ENCODE measurements at regions not wholly inside any gene's neighbourhood (a gene's known extent, or its start where the extent isn't known, plus 50 kb on each side); places are given as distances from the start of the nearest gene placed in this dataset.
A peak's percentile ranks its signal among the peaks of the same experiment; 100 is the strongest.

- H3K36me3 Mint-ChIP-seq (ENCODE audit: low read depth): peaks cover 6% of the 10 kb centered on the region
- peaks cover 20% of the 10 kb centered on the region for H3K9me3 Mint-ChIP-seq (ENCODE audit: low read depth)
- H3K27me3 Mint-ChIP-seq (ENCODE audit: low read depth): no peaks in the 10 kb centered on the region
- H3K27ac Mint-ChIP-seq (ENCODE audit: unreplicated experiment): no peak overlapping the region
- peaks cover 20% of the 10 kb centered on the region for H3K4me1 Mint-ChIP-seq (ENCODE audit: low read depth)
- DNase-seq (ENCODE audit: low spot score): no peak
- TF ChIP-seq CTCF (IDR thresholded peaks at IDR 0.05): no peak
- H3K4me3 Mint-ChIP-seq (ENCODE audit: unreplicated experiment): no peak overlapping the region
These were observed 891.6 kb upstream of the ZEB2 start for GRCh38 chr2:145411493-145411892.

GRCh38 chr2:145410086-145410485, 890.2 kb upstream of the ZEB2 start:
- Mint-ChIP-seq H3K36me3 (ENCODE audit: low read depth) (peaks cover 3% of the 10 kb centered on the region), H3K4me1 (ENCODE audit: low read depth) (peaks cover 20% of the 10 kb centered on the region), H3K27me3 (ENCODE audit: low read depth) (no peaks in the 10 kb centered on the region), H3K27ac (ENCODE audit: unreplicated experiment) (peak overlapping the region; percentile 42), H3K4me3 (ENCODE audit: unreplicated experiment) (no peak overlapping the region), H3K9me3 (ENCODE audit: low read depth) (peaks cover 6% of the 10 kb centered on the region)
- no peak for TF ChIP-seq CTCF (IDR thresholded peaks at IDR 0.05)
- DNase-seq (ENCODE audit: low spot score): no peak

DNA sequence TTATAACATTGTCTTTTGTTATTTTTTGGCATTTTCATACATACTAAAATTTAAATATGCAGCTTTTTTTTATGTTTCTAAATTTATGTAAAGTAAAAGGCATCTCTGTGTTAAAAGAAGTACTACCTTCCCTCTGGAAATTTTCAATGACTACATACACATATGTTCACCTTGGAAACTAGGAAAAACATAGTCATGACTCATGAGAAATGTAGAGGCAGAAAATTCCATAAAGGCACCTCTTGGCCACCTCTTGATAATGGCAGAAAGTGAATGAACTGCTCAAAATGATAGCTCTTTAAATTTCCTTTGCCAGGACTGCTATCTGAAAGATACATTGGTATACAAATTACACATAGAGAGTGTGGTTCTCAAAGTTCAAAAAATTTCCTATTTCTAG, 889.1 kb upstream of the ZEB2 start:
- Mint-ChIP-seq H3K36me3 (ENCODE audit: low read depth) (peaks cover 1% of the 10 kb centered on the region), H3K4me1 (ENCODE audit: low read depth) (peaks cover 27% of the 10 kb centered on the region), H3K9me3 (ENCODE audit: low read depth) (peaks cover 2% of the 10 kb centered on the region), H3K27ac (ENCODE audit: unreplicated experiment) (no peak overlapping the region), H3K4me3 (ENCODE audit: unreplicated experiment) (no peak overlapping the region), H3K27me3 (ENCODE audit: low read depth) (no peaks in the 10 kb centered on the region)
- no peak for TF ChIP-seq CTCF (IDR thresholded peaks at IDR 0.05)
- DNase-seq (ENCODE audit: low spot score): no peak

GRCh38 chr2:145404690-145405089, 884.8 kb upstream of the ZEB2 start:
- Mint-ChIP-seq H3K27ac (ENCODE audit: unreplicated experiment) (no peak overlapping the region), H3K27me3 (ENCODE audit: low read depth) (no peaks in the 10 kb centered on the region)

DNA sequence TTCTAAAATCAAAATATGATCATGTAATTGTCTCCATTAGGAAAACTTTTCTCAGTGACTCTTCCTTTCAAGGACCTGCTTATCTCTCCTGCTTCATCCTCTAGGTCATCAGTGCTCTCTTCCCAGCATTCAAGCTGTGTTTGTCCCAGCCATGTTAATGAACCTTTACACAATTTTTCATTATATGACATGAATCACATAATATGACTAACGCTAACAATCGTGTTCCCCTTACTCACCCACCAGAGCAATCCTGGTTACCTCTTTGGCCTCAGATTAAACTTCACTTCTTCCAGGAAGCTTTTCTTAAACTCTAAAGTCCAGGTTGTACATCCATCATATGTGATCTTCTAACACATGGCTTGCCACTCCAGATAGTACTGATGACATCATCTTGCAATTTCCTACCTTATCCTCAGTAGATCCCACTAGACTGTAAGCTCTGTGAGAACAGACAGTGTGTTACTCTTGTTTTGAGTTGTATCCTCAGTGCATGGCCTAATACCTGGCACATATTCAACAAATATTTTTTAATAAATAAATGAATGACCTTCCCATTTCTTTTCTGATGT, 882.9 kb upstream of the ZEB2 start:
- Mint-ChIP-seq H3K9me3 (ENCODE audit: low read depth) (no peaks in the 10 kb centered on the region), H3K4me1 (ENCODE audit: low read depth) (peaks cover 6% of the 10 kb centered on the region), H3K27me3 (ENCODE audit: low read depth) (no peaks in the 10 kb centered on the region), H3K36me3 (ENCODE audit: low read depth) (no peaks in the 10 kb centered on the region), H3K27ac (ENCODE audit: unreplicated experiment) (no peak overlapping the region), H3K4me3 (ENCODE audit: unreplicated experiment) (no peak overlapping the region)
- no peak for TF ChIP-seq CTCF (IDR thresholded peaks at IDR 0.05)
- no peak for DNase-seq (ENCODE audit: low spot score)

More at GRCh38 chr2:145404690-145405089, 884.8 kb upstream of the ZEB2 start:
- H3K4me1 Mint-ChIP-seq (ENCODE audit: low read depth): peaks cover 14% of the 10 kb centered on the region
- H3K9me3 Mint-ChIP-seq (ENCODE audit: low read depth): no peaks in the 10 kb centered on the region
- H3K36me3 Mint-ChIP-seq (ENCODE audit: low read depth): no peaks in the 10 kb centered on the region
- TF ChIP-seq CTCF (IDR thresholded peaks at IDR 0.05): no peak
- no peak for DNase-seq (ENCODE audit: low spot score)
- H3K4me3 Mint-ChIP-seq (ENCODE audit: unreplicated experiment): no peak overlapping the region
